ENCODE measurements at regions not wholly inside any gene's neighbourhood (a gene's known extent, or its start where the extent isn't known, plus 50 kb on each side); places are given as distances from the start of the nearest gene placed in this dataset.

DNA sequence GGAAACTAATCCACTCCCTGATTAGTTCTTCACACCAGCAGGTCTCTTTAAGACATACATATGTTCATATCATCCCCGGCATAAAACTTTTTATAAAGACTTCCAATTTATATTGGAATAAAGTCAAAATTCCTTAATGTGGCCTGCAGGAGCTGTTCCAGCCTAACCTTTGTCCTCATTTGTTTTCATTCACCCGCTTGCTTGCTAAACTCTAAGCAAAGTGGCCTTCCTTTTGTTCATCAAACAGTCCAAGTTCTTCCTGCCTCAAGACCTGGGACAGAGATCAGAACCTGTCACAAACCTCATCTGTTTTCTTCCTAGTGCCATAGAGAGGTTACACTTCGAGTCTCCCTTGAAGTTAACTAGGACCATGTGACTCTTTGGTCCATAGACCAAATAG, 339.4 kb upstream of the ID2 start:
- DNase-seq (ENCODE audit: extremely low read depth, insufficient read length), result no peak
- H3K36me3 ChIP-seq (ENCODE audit: control insufficient read depth, insufficient read depth, low read length), result no peaks in the 10 kb centered on the region

GRCh38 chr2:8343031-8343430, 338.8 kb upstream of the ID2 start:
- H3K36me3 ChIP-seq (ENCODE audit: control insufficient read depth, insufficient read depth, low read length), result no peaks in the 10 kb centered on the region
- no peak overlapping the region for H3K4me3 ChIP-seq (replicated peaks; ENCODE audit: low read depth, low read length)
- no peaks in the 10 kb centered on the region for H3K27me3 ChIP-seq (replicated peaks; ENCODE audit: control insufficient read depth, insufficient read depth, low read length)
- no peak for DNase-seq (ENCODE audit: extremely low read depth, insufficient read length)
- TF ChIP-seq CTCF (IDR thresholded peaks at IDR 0.05; ENCODE audit: insufficient read depth, low read length, poor library complexity, severe bottlenecking), result no peak

More for the DNA sequence above, 339.4 kb upstream of the ID2 start:
- H3K4me3 ChIP-seq (replicated peaks; ENCODE audit: low read depth, low read length), result no peak overlapping the region
- H3K27me3 ChIP-seq (replicated peaks; ENCODE audit: control insufficient read depth, insufficient read depth, low read length), result no peaks in the 10 kb centered on the region
- no peak for TF ChIP-seq CTCF (IDR thresholded peaks at IDR 0.05; ENCODE audit: insufficient read depth, low read length, poor library complexity, severe bottlenecking)

DNA sequence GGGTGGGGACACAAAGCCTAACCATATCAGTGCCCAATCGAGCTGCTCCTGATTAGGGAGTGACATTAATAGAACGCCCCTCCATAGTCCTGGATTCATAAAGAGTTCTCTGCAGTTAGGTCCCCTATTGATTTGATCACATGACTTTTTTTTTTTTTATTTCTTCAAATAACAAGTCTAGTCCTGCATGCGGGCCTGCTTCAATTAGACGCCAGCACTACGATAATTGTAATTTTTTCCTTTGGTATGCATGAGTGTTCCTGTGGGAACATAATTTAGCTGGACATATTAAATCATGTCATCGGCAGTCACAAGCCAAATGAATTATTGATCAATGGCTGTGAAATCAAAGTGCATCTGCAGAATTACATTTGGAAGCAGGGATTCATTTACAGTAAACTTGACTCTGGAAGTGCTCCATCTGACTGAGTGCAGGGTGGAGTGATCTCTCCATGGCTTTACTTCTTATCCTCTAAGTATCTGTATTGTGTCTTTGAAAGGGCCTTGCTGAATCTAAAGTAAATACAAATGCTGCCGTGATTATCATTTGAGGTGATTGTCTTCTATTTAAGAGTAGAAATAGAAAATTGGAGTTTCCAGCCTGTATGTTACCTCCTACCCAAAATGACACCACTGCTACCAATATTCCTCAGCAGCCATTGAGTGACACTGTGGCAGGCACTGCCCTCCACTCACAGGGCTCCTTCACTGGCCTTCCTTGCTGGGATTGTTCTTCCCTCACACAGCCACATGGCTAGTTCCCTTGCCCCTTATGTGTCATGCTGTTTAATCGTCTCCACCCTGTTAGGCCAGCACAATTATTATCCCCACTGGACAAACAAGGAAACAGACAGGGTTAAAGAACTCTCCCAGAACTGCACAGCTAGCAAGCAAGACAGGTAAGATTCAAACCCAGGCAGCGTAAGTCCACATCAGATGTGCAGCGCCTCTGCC, 337.4 kb upstream of the ID2 start:
- H3K4me3 ChIP-seq (replicated peaks; ENCODE audit: low read depth, low read length), result no peak overlapping the region
- no peaks in the 10 kb centered on the region for H3K27me3 ChIP-seq (replicated peaks; ENCODE audit: control insufficient read depth, insufficient read depth, low read length)
- no peak for DNase-seq (ENCODE audit: extremely low read depth, insufficient read length)
- TF ChIP-seq CTCF (IDR thresholded peaks at IDR 0.05; ENCODE audit: insufficient read depth, low read length, poor library complexity, severe bottlenecking), result no peak
- no peaks in the 10 kb centered on the region for H3K36me3 ChIP-seq (ENCODE audit: control insufficient read depth, insufficient read depth, low read length)

GRCh38 chr2:8345200-8345599, 336.7 kb upstream of the ID2 start:
- TF ChIP-seq CTCF (IDR thresholded peaks at IDR 0.05; ENCODE audit: insufficient read depth, low read length, poor library complexity, severe bottlenecking), result no peak
- no peaks in the 10 kb centered on the region for H3K36me3 ChIP-seq (ENCODE audit: control insufficient read depth, insufficient read depth, low read length)
- no peaks in the 10 kb centered on the region for H3K27me3 ChIP-seq (replicated peaks; ENCODE audit: control insufficient read depth, insufficient read depth, low read length)
- no peak for DNase-seq (ENCODE audit: extremely low read depth, insufficient read length)
- H3K4me3 ChIP-seq (replicated peaks; ENCODE audit: low read depth, low read length), result no peak overlapping the region

DNA sequence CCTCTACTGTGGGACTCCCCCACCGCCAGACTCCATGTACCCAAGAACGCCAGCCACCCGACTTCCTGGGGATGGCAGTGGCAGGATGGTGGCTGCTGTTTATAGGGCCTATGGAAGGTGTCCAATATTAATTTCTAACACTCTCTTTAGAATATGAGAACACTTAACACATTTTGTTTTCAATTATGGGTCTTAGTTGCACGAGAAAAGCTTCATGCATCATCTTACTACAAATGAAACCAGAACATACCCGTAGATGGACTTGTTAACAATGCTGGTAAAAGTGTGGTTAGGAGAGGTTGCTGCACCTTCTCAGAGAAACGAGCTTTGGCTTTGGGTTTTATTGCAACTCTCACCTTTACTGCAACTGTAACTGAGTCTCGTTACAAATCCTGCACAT, 335.6 kb upstream of the ID2 start:
- no peaks in the 10 kb centered on the region for H3K36me3 ChIP-seq (ENCODE audit: control insufficient read depth, insufficient read depth, low read length)
- no peak for TF ChIP-seq CTCF (IDR thresholded peaks at IDR 0.05; ENCODE audit: insufficient read depth, low read length, poor library complexity, severe bottlenecking)
- DNase-seq (ENCODE audit: extremely low read depth, insufficient read length), result no peak
- no peaks in the 10 kb centered on the region for H3K27me3 ChIP-seq (replicated peaks; ENCODE audit: control insufficient read depth, insufficient read depth, low read length)
- H3K4me3 ChIP-seq (replicated peaks; ENCODE audit: low read depth, low read length), result no peak overlapping the region
